Small intestine (tissue), 7 donors: ENCODE measurements at regions not wholly inside any gene's neighbourhood (a gene's known extent, or its start where the extent isn't known, plus 50 kb on each side); places are given as distances from the start of the nearest gene placed in this dataset.

Source experiments
- DNase-seq, 2 donors: peaks; one replicate each; pipeline versions ENCODE4 v3.0.0 to v3.0.0-alpha.2; 2013
- FAIRE-seq: peaks from 2 replicates; lab custom pipeline; 2012; peaks lifted over from hg19 to GRCh38; lab: Jason Lieb, UNC
- H3K27ac ChIP-seq, 3 donors: one replicate each; pipeline ENCODE4 v1.5.1; 2013; ENCODE audit warnings: low read length in 2 of 3, mild to moderate bottlenecking in 2 of 3, control low read depth in 1 of 3, inconsistent platforms in 1 of 3, low read depth in 1 of 3, moderate library complexity in 1 of 3
- H3K27me3 ChIP-seq, 3 donors: one replicate each; pipeline ENCODE4 v1.6.1; 2013; ENCODE audit warnings: low read length in 3 of 3, inconsistent platforms in 1 of 3; ENCODE audit not compliant: control insufficient read depth in 3 of 3, insufficient read depth in 3 of 3
- H3K36me3 ChIP-seq, 3 donors: one replicate each; pipeline ENCODE4 v1.6.1; 2013; ENCODE audit warnings: low read length in 3 of 3, inconsistent platforms in 1 of 3, low read depth in 1 of 3, mild to moderate bottlenecking in 1 of 3, moderate library complexity in 1 of 3; ENCODE audit not compliant: control insufficient read depth in 3 of 3, insufficient read depth in 2 of 3
- H3K4me1 ChIP-seq, 3 donors: one replicate each; pipeline ENCODE4 v1.6.1; 2013; ENCODE audit warnings: low read length in 2 of 3, inconsistent platforms in 1 of 3, low read depth in 1 of 3, mild to moderate bottlenecking in 1 of 3, moderate library complexity in 1 of 3; ENCODE audit not compliant: control insufficient read depth in 3 of 3, insufficient read depth in 2 of 3
- H3K4me3 ChIP-seq, 3 donors: one replicate each; pipeline ENCODE4 v1.5.1; 2013; ENCODE audit warnings: low read length in 3 of 3, control low read depth in 1 of 3, inconsistent platforms in 1 of 3, low read depth in 1 of 3, mild to moderate bottlenecking in 1 of 3, moderate library complexity in 1 of 3
- H3K9me3 ChIP-seq, 2 donors: one replicate each; pipeline ENCODE4 v1.6.1; 2013; ENCODE audit warnings: low read depth in 1 of 2, low read length in 1 of 2; ENCODE audit not compliant: control insufficient read depth in 2 of 2, insufficient read depth in 1 of 2
- WGBS, 3 donors: extraction: QIAGEN DNeasy Blood & Tissue Kit; methylation state at CpG; one replicate each; pipeline ENCODE4 v1.1.7; 2013; 5-methylcytosine and 5-hydroxymethylcytosine counted together
- donor health status: healthy with polysubstance abuse.
- donor health status: control.
- donor health status: control.
- donor health status: Bipolar disorder and iron deficiency.
- donor health status: healthy.

GRCh38 chr3:66095295-66096001, 56.7 kb upstream of the MAGI1 start:
- peaks cover 0 to 14% of the 10 kb centered on the region in 2 donors for H3K9me3 ChIP-seq
- FAIRE-seq, result no peak
- peaks cover 0 to 5% (median 0%) of the 10 kb centered on the region in 3 donors for H3K4me1 ChIP-seq
- H3K4me3 ChIP-seq, result no peak overlapping the region
- H3K27ac ChIP-seq, result no peak overlapping the region
- H3K27me3 ChIP-seq, result no peaks in the 10 kb centered on the region
- no peaks in the 10 kb centered on the region for H3K36me3 ChIP-seq
- no peak for DNase-seq
- 73 to 89% (median 85%) methylated on average over 5 of the region's 5 CpGs for WGBS, 3 donors

GRCh38 chr3:66093981-66094380, 55.3 kb upstream of the MAGI1 start:
- Histone ChIP-seq H3K27me3 (no peaks in the 10 kb centered on the region), H3K9me3 (peaks cover 0 to 14% of the 10 kb centered on the region in 2 donors), H3K4me3 (no peak overlapping the region), H3K4me1 (peaks cover 0 to 5% (median 0%) of the 10 kb centered on the region in 3 donors), H3K27ac (no peak overlapping the region), H3K36me3 (no peaks in the 10 kb centered on the region)
- WGBS, 3 donors, result 75 to 84% (median 77%) methylated on average over 4 of the region's 4 CpGs
- DNase-seq (no peak), FAIRE-seq (no peak)

GRCh38 chr3:66092175-66092995, 53.7 kb upstream of the MAGI1 start:
- no peak for FAIRE-seq
- Histone ChIP-seq H3K4me1 (peaks cover 0 to 5% (median 0%) of the 10 kb centered on the region in 3 donors), H3K27me3 (no peaks in the 10 kb centered on the region), H3K27ac (no peak overlapping the region), H3K4me3 (no peak overlapping the region), H3K9me3 (peaks cover 0 to 14% of the 10 kb centered on the region in 2 donors), H3K36me3 (no peaks in the 10 kb centered on the region)
- peak in 1 of 2 donors; percentile 12 for DNase-seq
- 57 to 63% (median 58%) methylated on average over 10 of the region's 10 CpGs for WGBS, 3 donors
